BJ (cell line): ENCODE measurements at regions not wholly inside any gene's neighbourhood (a gene's known extent, or its start where the extent isn't known, plus 50 kb on each side); places are given as distances from the start of the nearest gene placed in this dataset.

Experiments
- CTCF ChIA-PET: fragments of 350-600 bp; formaldehyde crosslinking; extraction: SDS; loops from one replicate; lab custom pipeline; 2021; ENCODE audit warnings: antibody characterized with exemption, inconsistent platforms; lab: Yijun Ruan, JAX
- POLR2A ChIA-PET: fragments of 300-600 bp; sonication (Branson Sonifier 250); formaldehyde crosslinking; extraction: SDS; loops from one replicate; lab custom pipeline; 2021; ENCODE audit warnings: antibody characterized with exemption; lab: Charles Lee
- DNase-seq: peaks from one replicate; pipeline ENCODE4 v3.0.0-alpha.2; 2011; ENCODE audit warnings: low read depth
- H3K27me3 ChIP-seq: 2 replicates; pipeline ENCODE4 v1.6.0; 2011; ENCODE audit warnings: low read length; ENCODE audit not compliant: control insufficient read depth, insufficient read depth
- H3K36me3 ChIP-seq: 2 replicates; pipeline ENCODE4 v1.5.1; 2011; ENCODE audit warnings: low read length; ENCODE audit not compliant: control insufficient read depth, insufficient read depth
- H3K4me3 ChIP-seq: 2 replicates; pipeline ENCODE4 v1.5.1; 2011; ENCODE audit warnings: low read depth, mild to moderate bottlenecking, control low read depth, low read length
- TF ChIP-seq, protein P1 (sequence below): IDR thresholded peaks from 2 replicates; pipeline ENCODE4 v1.5.1; 2011; ENCODE audit warnings: low read depth, mild to moderate bottlenecking, control low read depth, inconsistent platforms, low read length, moderate library complexity; ENCODE audit not compliant: insufficient read depth

DNA sequence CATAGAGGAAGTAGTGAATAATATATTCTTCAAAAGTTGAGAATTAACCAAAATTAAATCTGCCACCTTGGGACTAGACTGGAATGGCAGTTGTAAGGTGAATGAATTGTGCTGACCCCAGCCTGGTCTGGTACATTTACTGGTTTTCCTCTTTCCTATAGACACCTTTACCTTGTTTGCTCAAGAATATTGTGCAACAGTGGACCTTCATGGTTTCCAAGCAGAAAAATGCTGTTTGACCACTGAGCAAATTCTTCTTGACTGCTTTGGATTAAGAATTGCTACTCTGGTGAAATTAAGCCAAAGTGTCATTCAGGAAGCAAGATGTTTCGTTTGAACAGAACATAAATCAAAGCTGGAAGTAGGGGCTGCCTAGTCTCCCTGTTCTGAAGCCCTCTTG lies 156.6 kb upstream of the TAB2 start:
- CTCF ChIA-PET = no interaction called here

GRCh38 chr6:149162924-149163323 lies 154.6 kb upstream of the TAB2 start:
- Histone ChIP-seq H3K4me3 (no peak overlapping the region), H3K36me3 (no peaks in the 10 kb centered on the region), H3K27me3 (peaks cover 3% of the 10 kb centered on the region)
- POLR2A ChIA-PET = no interaction called here
- no peak for DNase-seq
- TF ChIP-seq, protein P1, sequence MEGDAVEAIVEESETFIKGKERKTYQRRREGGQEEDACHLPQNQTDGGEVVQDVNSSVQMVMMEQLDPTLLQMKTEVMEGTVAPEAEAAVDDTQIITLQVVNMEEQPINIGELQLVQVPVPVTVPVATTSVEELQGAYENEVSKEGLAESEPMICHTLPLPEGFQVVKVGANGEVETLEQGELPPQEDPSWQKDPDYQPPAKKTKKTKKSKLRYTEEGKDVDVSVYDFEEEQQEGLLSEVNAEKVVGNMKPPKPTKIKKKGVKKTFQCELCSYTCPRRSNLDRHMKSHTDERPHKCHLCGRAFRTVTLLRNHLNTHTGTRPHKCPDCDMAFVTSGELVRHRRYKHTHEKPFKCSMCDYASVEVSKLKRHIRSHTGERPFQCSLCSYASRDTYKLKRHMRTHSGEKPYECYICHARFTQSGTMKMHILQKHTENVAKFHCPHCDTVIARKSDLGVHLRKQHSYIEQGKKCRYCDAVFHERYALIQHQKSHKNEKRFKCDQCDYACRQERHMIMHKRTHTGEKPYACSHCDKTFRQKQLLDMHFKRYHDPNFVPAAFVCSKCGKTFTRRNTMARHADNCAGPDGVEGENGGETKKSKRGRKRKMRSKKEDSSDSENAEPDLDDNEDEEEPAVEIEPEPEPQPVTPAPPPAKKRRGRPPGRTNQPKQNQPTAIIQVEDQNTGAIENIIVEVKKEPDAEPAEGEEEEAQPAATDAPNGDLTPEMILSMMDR = no peak
- CTCF ChIA-PET = interaction anchor here (1.4 kb wide), 1 partner anchor 269 kb away, joined by 3 read pairs; no protein-coding TSS in a partner anchor

More for the DNA sequence above, 156.6 kb upstream of the TAB2 start:
- Histone ChIP-seq H3K27me3 (peaks cover 2% of the 10 kb centered on the region), H3K4me3 (no peak overlapping the region), H3K36me3 (no peaks in the 10 kb centered on the region)
- TF ChIP-seq, protein P1 = no peak
- DNase-seq = no peak
- POLR2A ChIA-PET = no interaction called here

- no peak for DNase-seq
- Histone ChIP-seq H3K36me3 (no peaks in the 10 kb centered on the region), H3K27me3 (peaks cover 5% of the 10 kb centered on the region), H3K4me3 (no peak overlapping the region)
- TF ChIP-seq, protein P1 = no peak
- ChIA-PET CTCF (interaction anchor here (0.9 to 1.5 kb wide), 4 partner anchors 10 to 268 kb away, joined by 3 to 7 read pairs (median 4); no protein-coding TSS in a partner anchor), POLR2A (no interaction called here)
Observed at GRCh38 chr6:149164199-149164750, 153.2 kb upstream of the TAB2 start.

GRCh38 chr6:149166336-149166735 lies 151.2 kb upstream of the TAB2 start:
- TF ChIP-seq, protein P1 = no peak
- Histone ChIP-seq H3K4me3 (no peak overlapping the region), H3K36me3 (no peaks in the 10 kb centered on the region), H3K27me3 (peaks cover 5% of the 10 kb centered on the region)
- no peak for DNase-seq
- POLR2A ChIA-PET = no interaction called here
- CTCF ChIA-PET = interaction anchor here (0.9 kb wide), 1 partner anchor 15 kb away, joined by 3 read pairs; no protein-coding TSS in a partner anchor

- TF ChIP-seq, protein P1 = no peak
- ChIA-PET CTCF (no interaction called here), POLR2A (no interaction called here)
- no peak overlapping the region for H3K4me3 ChIP-seq
- H3K27me3 ChIP-seq = peaks cover 5% of the 10 kb centered on the region
- no peaks in the 10 kb centered on the region for H3K36me3 ChIP-seq
- DNase-seq = no peak
Observed at GRCh38 chr6:149166747-149167146, 150.8 kb upstream of the TAB2 start.
